ENCODE measurements at regions not wholly inside any gene's neighbourhood (a gene's known extent, or its start where the extent isn't known, plus 50 kb on each side); places are given as distances from the start of the nearest gene placed in this dataset.
"Not testable (repeated sequence)": the region's sequence is repeated elsewhere in the genome, so short reads cannot be mapped to it uniquely, and the experiment has no call there.

DNA sequence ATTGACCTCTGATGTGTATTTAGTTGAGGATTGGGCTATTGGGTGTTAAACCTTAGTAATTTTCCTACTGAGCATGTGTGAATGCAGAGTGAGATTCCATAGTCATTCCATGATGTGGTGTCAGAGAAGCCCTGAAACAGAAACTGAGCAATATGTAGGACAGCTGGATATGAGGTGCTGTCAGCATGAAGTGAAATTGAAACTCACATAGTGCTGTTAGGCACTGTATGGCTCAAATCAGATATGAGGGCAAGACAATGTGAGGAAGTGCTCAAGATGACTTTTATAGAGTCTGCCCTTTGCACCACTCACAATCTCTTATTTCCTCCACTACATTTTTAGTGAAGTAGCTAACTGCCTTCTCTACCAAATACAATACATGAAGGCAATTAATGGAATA, 188.3 kb downstream of the SH3BGRL start:
- no peak for TF ChIP-seq POLR2A (IDR thresholded peaks at IDR 0.05)
- TF ChIP-seq, protein P1, sequence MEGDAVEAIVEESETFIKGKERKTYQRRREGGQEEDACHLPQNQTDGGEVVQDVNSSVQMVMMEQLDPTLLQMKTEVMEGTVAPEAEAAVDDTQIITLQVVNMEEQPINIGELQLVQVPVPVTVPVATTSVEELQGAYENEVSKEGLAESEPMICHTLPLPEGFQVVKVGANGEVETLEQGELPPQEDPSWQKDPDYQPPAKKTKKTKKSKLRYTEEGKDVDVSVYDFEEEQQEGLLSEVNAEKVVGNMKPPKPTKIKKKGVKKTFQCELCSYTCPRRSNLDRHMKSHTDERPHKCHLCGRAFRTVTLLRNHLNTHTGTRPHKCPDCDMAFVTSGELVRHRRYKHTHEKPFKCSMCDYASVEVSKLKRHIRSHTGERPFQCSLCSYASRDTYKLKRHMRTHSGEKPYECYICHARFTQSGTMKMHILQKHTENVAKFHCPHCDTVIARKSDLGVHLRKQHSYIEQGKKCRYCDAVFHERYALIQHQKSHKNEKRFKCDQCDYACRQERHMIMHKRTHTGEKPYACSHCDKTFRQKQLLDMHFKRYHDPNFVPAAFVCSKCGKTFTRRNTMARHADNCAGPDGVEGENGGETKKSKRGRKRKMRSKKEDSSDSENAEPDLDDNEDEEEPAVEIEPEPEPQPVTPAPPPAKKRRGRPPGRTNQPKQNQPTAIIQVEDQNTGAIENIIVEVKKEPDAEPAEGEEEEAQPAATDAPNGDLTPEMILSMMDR (IDR thresholded peaks at IDR 0.05), result no peak
- DNase-seq (ENCODE audit: low spot score in 2 of 2), result no peak
- intact Hi-C loops (cut with DNase I; ENCODE audit: low total_unique reads), result no loop called here
- no peak overlapping the region for H3K4me3 ChIP-seq (ENCODE audit: low read depth, poor library complexity, severe bottlenecking)

DNA sequence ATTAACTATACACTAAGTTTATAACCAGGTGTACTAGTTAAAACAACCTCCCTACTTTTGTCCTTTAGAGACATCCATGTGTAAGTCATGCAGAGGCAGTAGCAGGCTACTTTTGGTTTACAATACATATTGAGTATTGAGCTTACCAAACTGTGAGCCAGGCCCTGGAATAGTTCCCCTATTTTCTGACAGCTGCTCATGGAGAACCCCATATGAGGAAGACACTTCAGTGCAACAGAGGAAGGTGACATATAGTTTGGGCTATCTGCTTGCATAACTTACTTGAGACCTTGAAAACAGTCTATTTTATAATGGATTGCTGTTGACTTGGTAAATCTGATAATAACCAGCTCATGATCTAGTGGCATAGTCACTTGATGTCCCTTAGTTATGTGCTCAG, 190.5 kb downstream of the SH3BGRL start:
- intact Hi-C loops (cut with DNase I; ENCODE audit: low total_unique reads), result no loop called here
- H3K4me3 ChIP-seq (ENCODE audit: low read depth, poor library complexity, severe bottlenecking), result no peak overlapping the region
- TF ChIP-seq, protein P1 (IDR thresholded peaks at IDR 0.05), result no peak
- no peak for TF ChIP-seq POLR2A (IDR thresholded peaks at IDR 0.05)
- no peak for DNase-seq (ENCODE audit: low spot score in 2 of 2)

DNA sequence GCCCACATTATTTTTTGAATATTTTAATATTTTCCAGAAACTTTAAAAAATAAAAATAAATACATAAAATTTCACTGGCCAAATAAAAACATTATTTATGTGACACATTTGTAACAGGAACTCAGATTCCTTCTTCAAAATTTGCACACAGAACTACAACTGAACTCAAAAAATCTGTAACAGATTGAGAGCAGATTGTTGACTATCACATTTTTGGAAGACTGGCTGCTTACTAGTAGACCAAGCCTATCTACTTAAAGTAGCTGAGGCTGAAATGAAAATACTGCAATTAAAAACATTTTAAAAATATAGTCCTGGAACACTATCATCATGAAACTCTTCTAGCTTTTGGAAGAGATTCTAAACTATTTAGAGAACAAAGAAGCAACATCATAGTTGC, 203.9 kb downstream of the SH3BGRL start:
- no peak for TF ChIP-seq POLR2A (IDR thresholded peaks at IDR 0.05)
- TF ChIP-seq, protein P1 (IDR thresholded peaks at IDR 0.05), result no peak
- no peak overlapping the region for H3K4me3 ChIP-seq (ENCODE audit: low read depth, poor library complexity, severe bottlenecking)
- DNase-seq (ENCODE audit: low spot score in 2 of 2), result no peak
- intact Hi-C loops (cut with DNase I; ENCODE audit: low total_unique reads), result no loop called here

DNA sequence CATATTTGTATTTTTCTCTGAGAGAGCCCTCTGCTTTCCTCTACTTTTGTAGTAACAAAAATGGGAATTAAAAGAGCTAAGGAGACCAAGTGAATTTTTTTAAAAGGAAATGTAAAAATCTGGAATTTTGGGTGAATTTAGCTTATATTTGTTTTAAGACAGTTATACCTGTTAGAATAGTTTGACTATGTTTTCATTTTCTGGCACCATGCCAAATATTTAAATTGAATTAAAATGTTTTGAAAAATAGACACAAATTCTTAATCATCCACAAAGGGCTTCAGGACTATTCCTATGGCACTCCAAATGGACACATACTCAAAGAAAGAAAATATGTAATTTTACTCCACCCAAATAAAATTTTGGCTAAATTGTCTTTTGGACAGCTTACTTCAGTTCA, 209.6 kb downstream of the SH3BGRL start:
- no peak for TF ChIP-seq POLR2A (IDR thresholded peaks at IDR 0.05)
- TF ChIP-seq, protein P1 (IDR thresholded peaks at IDR 0.05), result no peak
- DNase-seq (ENCODE audit: low spot score in 2 of 2), result no peak
- intact Hi-C loops (cut with DNase I; ENCODE audit: low total_unique reads), result no loop called here
- no peak overlapping the region for H3K4me3 ChIP-seq (ENCODE audit: low read depth, poor library complexity, severe bottlenecking)

DNA sequence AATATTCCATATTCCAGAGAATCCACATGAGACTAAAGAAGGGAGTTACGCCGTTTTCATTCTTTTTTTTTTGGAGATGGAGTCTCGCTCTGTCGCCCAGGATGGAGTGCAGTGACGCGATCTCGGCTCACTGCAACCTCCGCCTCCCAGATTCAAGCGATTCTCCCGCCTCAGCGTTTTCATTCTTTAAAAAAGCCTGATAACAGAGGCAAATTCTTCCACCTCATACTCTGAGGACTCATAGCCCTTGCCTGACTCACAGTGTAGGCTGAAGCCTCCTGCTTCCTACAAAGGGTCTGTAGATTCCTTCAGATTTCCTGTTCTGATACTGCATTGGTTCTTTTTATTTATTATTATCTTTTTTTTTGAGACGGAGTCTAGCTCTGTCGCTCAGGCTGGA, 210.5 kb downstream of the SH3BGRL start:
- TF ChIP-seq, protein P1 (IDR thresholded peaks at IDR 0.05), result no peak
- TF ChIP-seq POLR2A (IDR thresholded peaks at IDR 0.05), result no peak
- no peak for DNase-seq (ENCODE audit: low spot score in 2 of 2)
- intact Hi-C loops (cut with DNase I; ENCODE audit: low total_unique reads), result no loop called here
- H3K4me3 ChIP-seq (ENCODE audit: low read depth, poor library complexity, severe bottlenecking), result no peak overlapping the region
- 85 to 93% methylated on average over 13 of the region's 13 CpGs for WGBS, 2 donors

DNA sequence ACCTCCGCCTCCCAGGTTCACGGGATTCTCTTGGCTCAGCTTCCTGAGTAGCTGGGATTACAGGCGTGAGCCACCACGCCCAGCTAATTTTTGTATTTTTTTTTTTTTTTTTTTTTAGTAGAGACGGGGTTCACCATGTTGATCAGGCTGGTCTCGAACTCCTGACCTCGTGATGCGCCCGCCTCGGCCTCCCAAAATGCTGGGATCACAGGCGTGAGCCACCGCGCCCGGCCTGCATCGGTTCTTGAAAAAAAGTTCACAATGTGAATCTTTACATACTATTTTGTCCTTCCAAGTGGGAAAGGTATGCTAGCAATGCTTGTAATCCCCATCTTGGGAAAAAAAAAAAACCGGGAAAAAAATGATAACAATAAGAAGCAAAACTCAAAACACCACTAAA, 211.0 kb downstream of the SH3BGRL start:
- H3K4me3 ChIP-seq (ENCODE audit: low read depth, poor library complexity, severe bottlenecking); intact Hi-C loops (cut with DNase I; ENCODE audit: low total_unique reads); DNase-seq (ENCODE audit: low spot score in 2 of 2): not testable (repeated sequence)
- 87% methylated on average over 12 to 16 of the region's 16 CpGs for WGBS, 2 donors

DNA sequence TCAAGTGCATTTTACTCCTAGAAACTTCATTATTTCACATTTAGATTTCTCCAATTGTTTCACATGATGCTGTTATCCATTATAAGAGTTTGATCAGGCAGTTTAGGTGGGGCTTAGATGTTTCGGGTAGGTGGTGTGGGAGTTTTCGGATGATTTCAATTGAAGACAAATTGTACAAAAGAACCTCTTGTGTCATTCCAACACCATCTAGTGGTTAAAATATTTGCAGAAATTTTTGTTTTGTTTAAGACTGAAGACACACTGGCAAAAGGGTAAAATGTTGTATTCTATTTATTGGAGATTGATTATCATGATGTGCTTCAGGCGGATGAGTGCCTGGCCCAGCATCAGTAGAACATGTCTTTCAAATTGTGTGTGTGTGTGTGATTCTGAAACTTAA, 212.7 kb downstream of the SH3BGRL start:
- no peak for DNase-seq (ENCODE audit: low spot score in 2 of 2)
- TF ChIP-seq, protein P1 (IDR thresholded peaks at IDR 0.05), result no peak
- no peak for TF ChIP-seq POLR2A (IDR thresholded peaks at IDR 0.05)
- 57 to 75% methylated on average over 3 of the region's 3 CpGs for WGBS, 2 donors
- no peak overlapping the region for H3K4me3 ChIP-seq (ENCODE audit: low read depth, poor library complexity, severe bottlenecking)
- intact Hi-C loops (cut with DNase I; ENCODE audit: low total_unique reads), result no loop called here

Data from lower leg skin (tissue), 4 donors.